IPS-NIHi7 (cell line): ENCODE measurements at regions not wholly inside any gene's neighbourhood (a gene's known extent, or its start where the extent isn't known, plus 50 kb on each side); places are given as distances from the start of the nearest gene placed in this dataset.
"Not testable (repeated sequence)": the region's sequence is repeated elsewhere in the genome, so short reads cannot be mapped to it uniquely, and the experiment has no call there.

Source experiments
- DNase-seq: peaks from one replicate; pipeline ENCODE4 v3.0.0; 2012; ENCODE audit warnings: mixed read lengths; ENCODE audit errors: extremely low spot score

DNA sequence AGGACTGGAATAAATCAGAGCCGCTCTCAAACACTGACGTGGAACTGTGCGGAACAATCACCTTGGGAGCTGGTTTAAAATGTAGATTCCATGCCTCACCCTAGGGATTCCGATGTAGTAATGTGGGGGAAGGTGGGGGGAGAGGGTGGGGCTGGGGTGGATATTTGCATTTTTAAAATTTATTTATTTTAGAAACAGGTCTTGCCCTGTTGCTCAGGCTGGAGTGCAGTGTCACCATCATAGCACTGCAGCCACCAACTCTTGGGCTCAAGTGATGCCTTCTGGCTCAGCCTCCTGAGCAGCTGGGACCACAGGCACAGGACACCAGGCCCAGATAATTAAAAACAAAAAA, 101.9 kb upstream of the SEC22B start:
- not testable (repeated sequence) for DNase-seq

DNA sequence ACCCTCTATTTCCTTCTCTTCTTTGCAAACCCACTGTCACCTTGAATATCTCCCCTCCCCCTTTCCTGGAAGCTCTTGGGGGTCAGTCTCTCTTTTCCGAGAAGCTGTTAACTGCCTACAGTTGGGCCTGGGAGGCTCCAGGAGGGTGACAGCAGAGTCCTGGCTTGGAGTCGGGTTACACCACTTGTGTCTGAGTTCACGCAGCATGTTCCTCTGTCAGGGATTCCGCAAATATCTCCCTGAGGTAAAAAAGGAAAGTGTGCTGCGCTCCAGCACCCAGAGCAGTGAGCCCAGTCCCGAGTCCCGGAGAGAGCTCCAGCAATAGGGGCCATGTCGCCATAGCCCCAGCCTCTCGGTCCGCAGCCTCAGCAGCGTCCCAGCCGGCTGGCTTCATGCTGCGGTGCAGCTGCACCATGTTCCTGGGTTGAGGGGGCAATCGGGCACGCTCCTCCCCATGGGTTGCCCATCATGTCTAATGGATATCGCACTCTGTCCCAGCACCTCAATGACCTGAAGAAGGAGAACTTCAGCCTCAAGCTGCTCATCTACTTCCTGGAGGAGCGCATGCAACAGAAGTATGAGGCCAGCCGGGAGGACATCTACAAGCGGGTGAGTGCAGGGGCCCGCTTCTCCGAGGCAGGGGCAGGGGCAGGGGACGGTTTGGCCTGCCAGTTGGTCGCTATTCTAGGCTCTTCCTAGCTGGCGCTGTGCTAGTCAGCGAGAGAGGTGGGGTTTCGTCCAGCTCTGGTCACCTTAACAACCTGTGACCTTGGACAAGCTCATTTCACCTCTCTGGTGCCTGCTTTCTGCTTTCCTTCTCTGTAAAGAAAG, 101.3 kb upstream of the SEC22B start:
- not testable (repeated sequence) for DNase-seq

- DNase-seq = not testable (repeated sequence)
These were observed 100.4 kb upstream of the SEC22B start for GRCh38 chr1:120276710-120277109.

DNA sequence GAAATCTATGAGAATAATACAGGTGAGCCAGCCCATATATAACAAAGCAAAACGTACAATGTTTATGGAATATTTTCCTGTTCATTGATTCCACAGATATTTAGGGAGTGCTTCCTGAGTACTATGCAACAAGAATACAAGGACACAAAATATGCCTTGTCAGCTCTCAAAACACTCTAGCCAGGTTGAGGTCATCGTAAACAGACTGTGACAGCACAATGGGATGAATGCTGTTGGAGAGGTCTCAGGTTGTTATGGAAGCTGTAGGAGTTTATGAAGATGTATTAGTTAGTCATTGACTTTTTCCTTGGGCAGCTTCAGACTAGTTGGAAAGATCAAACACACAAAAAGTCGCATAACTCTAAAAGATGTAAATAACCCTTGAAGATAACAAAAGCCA, 98.1 kb upstream of the SEC22B start:
- not testable (repeated sequence) for DNase-seq

- not testable (repeated sequence) for DNase-seq
These were observed 97.0 kb upstream of the SEC22B start for GRCh38 chr1:120273363-120273762.

DNA sequence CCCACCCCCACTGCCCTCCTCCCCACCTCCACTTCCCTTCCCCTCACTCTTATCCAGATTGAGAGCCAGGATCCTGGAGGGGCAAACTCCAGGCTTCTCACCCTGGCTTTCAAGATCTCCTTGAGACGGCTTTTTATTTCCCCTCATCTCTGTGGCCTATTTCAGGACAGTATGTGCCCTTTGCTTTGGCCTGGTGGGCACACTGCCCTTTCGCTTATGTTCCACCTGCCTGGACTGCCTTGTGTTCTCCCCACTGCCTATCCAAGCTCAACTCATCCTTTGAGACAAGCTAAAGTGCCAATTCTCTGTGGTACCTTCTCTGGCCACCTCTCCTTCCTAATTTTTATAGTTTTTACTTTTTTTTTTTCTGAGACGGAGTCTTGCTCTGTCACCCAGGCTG, 95.9 kb upstream of the SEC22B start:
- not testable (repeated sequence) for DNase-seq

DNA sequence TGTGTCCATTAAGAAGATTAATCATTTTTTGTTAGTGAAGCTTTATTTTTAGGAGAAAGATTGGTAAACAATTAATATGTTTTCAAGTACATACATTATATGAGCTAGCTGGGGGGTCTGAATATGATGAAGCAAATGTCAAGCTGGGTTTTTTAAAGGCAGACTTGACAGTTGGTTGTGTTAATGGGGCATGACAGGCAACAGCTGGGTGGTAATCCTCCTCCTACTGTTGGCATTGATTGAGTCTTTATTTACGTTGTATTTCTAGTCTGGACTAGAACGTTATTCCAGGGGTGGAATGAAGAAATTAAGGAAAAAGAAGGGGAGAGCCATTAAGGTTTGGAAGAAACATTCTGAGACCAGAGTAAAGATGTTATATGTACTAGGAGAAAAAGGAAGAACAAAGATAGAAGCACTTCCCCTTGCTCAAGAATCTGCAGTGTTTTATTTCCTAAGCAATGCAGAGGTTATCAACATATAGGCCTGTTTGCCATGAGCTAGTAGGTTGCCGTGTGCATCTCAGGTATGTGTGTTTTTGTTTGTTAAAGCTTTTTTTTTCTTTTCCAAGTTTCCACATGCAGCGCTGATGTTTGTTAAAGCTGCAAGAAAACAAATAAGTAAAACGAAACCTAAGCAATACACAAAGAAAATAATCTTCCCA, 95.4 kb upstream of the SEC22B start:
- DNase-seq = not testable (repeated sequence)

DNA sequence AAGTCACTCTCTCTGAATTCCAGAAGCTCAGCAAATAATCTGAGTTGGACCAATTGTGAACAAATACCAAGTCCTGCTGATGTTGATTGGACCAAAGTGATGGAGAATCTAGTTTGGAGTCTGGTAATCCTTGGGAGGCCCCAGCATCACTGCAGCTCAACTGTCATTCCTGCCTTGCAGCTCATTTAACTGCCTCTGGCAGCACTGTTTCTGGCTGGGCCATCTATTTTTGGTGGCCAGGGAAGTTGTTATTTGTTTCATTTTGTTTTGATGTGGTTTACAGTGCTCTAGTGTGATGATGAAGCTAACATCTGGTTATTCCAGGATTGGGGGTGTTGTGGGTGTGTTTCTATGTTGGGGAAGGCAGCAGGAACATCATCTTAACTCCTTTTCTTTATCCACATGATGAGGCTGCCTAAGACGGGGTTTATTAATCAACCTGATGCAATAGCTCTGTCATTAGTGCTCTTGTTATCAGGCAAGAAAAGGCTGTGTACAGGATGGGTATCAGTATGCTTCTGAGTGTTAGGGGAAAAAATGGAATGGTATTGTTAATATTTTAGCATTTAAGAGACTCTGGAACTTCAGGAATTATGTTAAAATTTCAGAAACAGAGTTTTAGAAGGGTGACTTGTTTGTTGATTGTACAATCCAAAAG, 91.7 kb upstream of the SEC22B start:
- not testable (repeated sequence) for DNase-seq

- not testable (repeated sequence) for DNase-seq
These were observed 88.2 kb upstream of the SEC22B start for GRCh38 chr1:120264564-120264963.

- DNase-seq = not testable (repeated sequence)
These were observed 86.8 kb upstream of the SEC22B start for GRCh38 chr1:120262791-120263751.

DNA sequence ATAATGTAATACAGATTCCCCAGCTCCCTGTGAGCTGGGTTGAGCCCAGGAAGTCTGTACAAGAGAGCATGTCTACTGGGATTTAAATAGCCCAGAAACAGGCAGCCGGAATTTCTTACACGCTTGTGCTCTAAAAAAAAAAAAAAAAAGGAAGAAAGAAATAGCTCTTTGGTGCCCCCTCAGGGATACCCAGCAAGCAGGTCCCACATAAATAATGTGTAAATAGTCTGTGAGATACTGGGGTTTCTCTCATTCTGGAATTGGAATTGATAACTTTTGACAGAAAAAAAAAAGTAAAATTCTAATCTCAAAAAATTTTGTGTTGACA, 81.4 kb upstream of the SEC22B start:
- not testable (repeated sequence) for DNase-seq

GRCh38 chr1:120257064-120257777, 80.9 kb upstream of the SEC22B start:
- DNase-seq = not testable (repeated sequence)

DNA sequence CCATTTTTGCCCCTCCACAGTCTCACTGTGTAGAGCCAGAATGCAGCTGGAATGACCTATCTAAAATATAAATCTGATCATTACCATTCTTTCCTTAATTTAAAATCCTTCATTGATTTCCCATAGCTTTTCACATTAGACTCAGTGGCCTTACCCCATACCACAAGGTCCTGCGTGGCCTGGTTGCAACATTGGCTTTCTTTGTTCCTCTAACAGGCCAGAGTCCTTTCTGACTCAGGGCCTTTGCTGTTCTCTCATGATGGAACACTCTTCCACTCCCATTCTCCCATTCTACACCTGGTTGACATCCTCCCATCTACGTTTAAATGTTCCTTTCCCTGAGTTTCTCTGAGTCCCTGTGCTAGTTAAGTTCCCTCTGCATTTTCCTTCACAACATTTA, 74.4 kb upstream of the SEC22B start:
- not testable (repeated sequence) for DNase-seq

DNA sequence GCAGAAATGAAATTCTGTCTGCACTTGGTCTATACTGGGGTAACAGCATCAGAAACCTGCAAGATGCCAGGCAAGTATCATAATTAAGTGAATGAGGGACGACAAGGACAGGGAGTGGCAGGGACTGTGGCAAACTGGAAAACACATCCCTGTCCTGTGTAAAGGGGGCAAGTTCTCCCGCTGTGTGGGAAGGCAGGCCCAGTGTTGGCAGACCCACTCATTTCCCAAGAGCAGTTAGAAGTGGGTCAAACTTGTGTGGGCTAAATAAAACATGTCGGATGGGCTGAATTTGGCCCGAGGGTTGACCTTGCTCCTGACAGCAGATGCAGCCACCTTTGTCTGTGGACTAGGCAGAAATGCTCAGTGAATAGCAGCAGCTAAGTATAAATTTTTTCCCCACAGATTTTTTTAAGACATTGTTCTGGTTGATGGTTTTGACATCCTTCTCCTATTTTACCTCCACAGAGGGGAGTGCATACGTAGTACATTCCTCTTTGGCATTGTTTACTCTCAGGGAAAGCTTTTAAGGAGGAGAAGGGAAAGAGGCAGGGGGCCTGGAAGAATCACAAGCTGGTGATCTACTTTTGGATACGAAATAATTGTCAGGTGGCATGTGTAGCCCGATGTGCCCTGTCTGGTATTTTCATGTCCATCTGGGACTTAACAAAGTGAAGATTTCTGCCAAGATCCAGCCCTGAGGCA, 72.6 kb upstream of the SEC22B start:
- DNase-seq = not testable (repeated sequence)

- DNase-seq = not testable (repeated sequence)
These were observed 71.9 kb upstream of the SEC22B start for GRCh38 chr1:120248203-120248602.

DNA sequence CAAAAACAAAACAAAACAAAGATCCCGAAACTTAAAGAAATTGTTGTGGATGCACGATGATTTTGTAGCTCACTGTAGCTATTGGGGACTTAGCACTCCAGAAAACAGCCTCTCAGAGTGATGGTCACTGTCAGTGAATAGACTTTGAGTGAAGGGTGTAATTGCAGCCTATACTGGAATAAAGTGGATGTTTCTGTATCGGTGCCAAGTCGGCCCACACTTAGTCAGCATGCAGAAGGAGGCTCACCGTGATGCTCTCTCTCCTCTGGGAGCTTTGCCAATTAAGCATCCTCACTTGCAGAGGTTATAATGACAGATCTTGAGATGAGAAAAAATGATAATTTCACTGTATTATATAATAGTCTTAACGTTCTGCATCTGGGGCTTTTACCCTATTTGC, 67.5 kb upstream of the SEC22B start:
- DNase-seq = not testable (repeated sequence)

DNA sequence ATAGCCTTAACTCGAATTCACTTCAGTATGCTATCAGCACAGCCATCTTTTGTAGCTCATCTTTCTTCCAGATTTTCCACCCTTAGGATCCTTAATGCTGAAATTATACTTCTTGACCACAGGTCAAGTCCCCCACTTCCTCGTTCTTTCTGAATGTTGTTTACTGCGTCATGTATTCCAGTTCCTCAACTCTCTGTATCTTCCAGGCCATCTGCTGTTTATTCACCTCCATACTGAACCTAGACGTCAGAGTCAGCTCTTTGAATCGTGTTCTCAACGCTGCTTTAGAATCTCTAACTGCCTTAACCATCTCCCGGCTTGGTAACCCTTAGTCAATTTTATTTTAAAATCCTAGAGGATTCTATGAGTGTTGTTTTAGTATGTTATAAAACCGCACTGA, 66.3 kb upstream of the SEC22B start:
- DNase-seq = not testable (repeated sequence)

DNA sequence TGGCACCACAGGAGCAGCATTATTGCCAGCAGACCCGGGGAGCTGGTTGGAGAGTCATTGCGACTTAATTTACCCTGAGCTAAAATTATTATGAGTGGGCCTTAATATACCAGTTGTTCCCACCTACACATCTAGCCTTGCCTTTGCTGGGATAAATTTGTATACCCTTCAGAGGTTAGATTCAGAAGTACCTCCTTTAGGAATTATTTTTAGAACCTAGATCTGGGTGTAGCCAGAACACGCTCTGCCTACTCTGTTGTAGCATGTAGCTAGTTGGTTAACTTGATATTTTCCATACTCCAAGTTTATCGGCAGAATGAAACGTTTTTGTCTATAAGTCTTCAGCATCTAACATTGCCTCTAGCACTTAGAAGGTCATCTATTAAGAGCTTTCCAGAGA, 65.5 kb upstream of the SEC22B start:
- DNase-seq = not testable (repeated sequence)

- DNase-seq = not testable (repeated sequence)
These were observed 63.9 kb upstream of the SEC22B start for GRCh38 chr1:120240181-120240580.

DNA sequence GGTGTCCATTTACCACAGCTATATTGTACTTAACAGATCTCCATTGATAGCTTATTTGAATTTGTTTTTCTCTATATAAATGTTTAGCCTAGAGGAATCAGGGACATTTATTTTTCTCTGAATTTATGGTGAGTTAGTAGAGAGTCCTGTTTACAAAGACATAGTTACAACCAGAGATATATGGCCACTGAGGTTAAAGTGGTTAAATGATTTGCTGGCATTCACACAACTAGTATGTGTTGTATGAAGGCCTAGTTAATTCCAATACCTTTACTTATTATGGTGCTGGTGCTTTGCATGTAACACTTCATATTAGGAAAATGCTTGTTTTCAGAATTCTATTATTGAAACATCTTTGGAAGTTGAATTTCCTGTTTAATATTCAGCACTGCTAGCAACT, 63.0 kb upstream of the SEC22B start:
- DNase-seq = not testable (repeated sequence)
